Skeletal muscle tissue (tissue), 3 donors: ENCODE measurements at regions not wholly inside any gene's neighbourhood (a gene's known extent, or its start where the extent isn't known, plus 50 kb on each side); places are given as distances from the start of the nearest gene placed in this dataset.
"Not testable (repeated sequence)": the region's sequence is repeated elsewhere in the genome, so short reads cannot be mapped to it uniquely, and the experiment has no call there.

Source experiments
- H3K27ac ChIP-seq: one replicate; pipeline ENCODE4 v1.7.0; 2013; ENCODE audit warnings: mild to moderate bottlenecking, low read depth, low read length, inconsistent platforms
- H3K27me3 ChIP-seq, 3 donors: one replicate each; pipeline ENCODE4 v1.7.0; 2013; ENCODE audit warnings: low read length in 3 of 3; ENCODE audit not compliant: control insufficient read depth in 3 of 3, insufficient read depth in 3 of 3
- H3K36me3 ChIP-seq, 3 donors: one replicate each; pipeline ENCODE4 v1.7.0; 2013; ENCODE audit warnings: low read length in 3 of 3; ENCODE audit not compliant: control insufficient read depth in 3 of 3, insufficient read depth in 3 of 3
- H3K4me1 ChIP-seq, 3 donors: one replicate each; pipeline ENCODE4 v1.7.0; 2013; ENCODE audit warnings: low read length in 3 of 3, mild to moderate bottlenecking in 3 of 3; ENCODE audit not compliant: control insufficient read depth in 3 of 3, insufficient read depth in 3 of 3
- H3K4me3 ChIP-seq, 3 donors: one replicate each; pipeline ENCODE4 v1.7.0; 2013; ENCODE audit warnings: low read length in 3 of 3
- H3K9ac ChIP-seq, 3 donors: one replicate each; pipeline ENCODE4 v1.7.0; 2013; ENCODE audit warnings: low read length in 3 of 3, mild to moderate bottlenecking in 3 of 3, moderate library complexity in 2 of 3, low read depth in 1 of 3
- H3K9me3 ChIP-seq, 3 donors: one replicate each; pipeline ENCODE4 v1.7.0; 2013; ENCODE audit warnings: low read length in 3 of 3; ENCODE audit not compliant: control insufficient read depth in 3 of 3
- donor health status: Osteomylitis.

- H3K36me3 ChIP-seq: no peaks in the 10 kb centered on the region
- peaks cover 0 to 7% (median 0%) of the 10 kb centered on the region in 3 donors for H3K4me1 ChIP-seq
- no peak overlapping the region for H3K27ac ChIP-seq
- no peak overlapping the region for H3K9ac ChIP-seq
- no peak overlapping the region for H3K4me3 ChIP-seq
- no peaks in the 10 kb centered on the region for H3K9me3 ChIP-seq
- no peaks in the 10 kb centered on the region for H3K27me3 ChIP-seq
These were observed 535.1 kb upstream of the CCDC54 start for GRCh38 chr3:106842151-106842550.

- Histone ChIP-seq H3K9ac (no peak overlapping the region), H3K9me3 (no peaks in the 10 kb centered on the region), H3K27me3 (no peaks in the 10 kb centered on the region), H3K36me3 (no peaks in the 10 kb centered on the region), H3K4me1 (peaks cover 0 to 3% (median 0%) of the 10 kb centered on the region in 3 donors), H3K27ac (no peak overlapping the region), H3K4me3 (no peak overlapping the region)
These were observed 532.6 kb upstream of the CCDC54 start for GRCh38 chr3:106844638-106845037.

GRCh38 chr3:106848099-106848498, 529.1 kb upstream of the CCDC54 start:
- no peaks in the 10 kb centered on the region for H3K27me3 ChIP-seq
- H3K9ac ChIP-seq: no peak overlapping the region
- H3K9me3 ChIP-seq: no peaks in the 10 kb centered on the region
- no peaks in the 10 kb centered on the region for H3K36me3 ChIP-seq
- no peaks in the 10 kb centered on the region for H3K4me1 ChIP-seq
- no peak overlapping the region for H3K4me3 ChIP-seq
- H3K27ac ChIP-seq: no peak overlapping the region

GRCh38 chr3:106850437-106850836, 526.8 kb upstream of the CCDC54 start:
- Histone ChIP-seq H3K36me3 (no peaks in the 10 kb centered on the region), H3K27ac (no peak overlapping the region), H3K4me1 (no peaks in the 10 kb centered on the region), H3K4me3 (no peak overlapping the region), H3K27me3 (no peaks in the 10 kb centered on the region), H3K9me3 (no peaks in the 10 kb centered on the region), H3K9ac (no peak overlapping the region)

- H3K27me3 ChIP-seq, H3K36me3 ChIP-seq, H3K4me1 ChIP-seq, H3K9ac ChIP-seq, H3K27ac ChIP-seq, H3K9me3 ChIP-seq, H3K4me3 ChIP-seq: not testable (repeated sequence)
These were observed 518.9 kb upstream of the CCDC54 start for GRCh38 chr3:106858321-106858720.

GRCh38 chr3:106860182-106860581, 517.1 kb upstream of the CCDC54 start:
- no peak overlapping the region for H3K4me3 ChIP-seq
- no peaks in the 10 kb centered on the region for H3K9me3 ChIP-seq
- no peak overlapping the region for H3K9ac ChIP-seq

GRCh38 chr3:106862067-106862466, 515.2 kb upstream of the CCDC54 start:
- Histone ChIP-seq H3K9ac (no peak overlapping the region), H3K4me3 (no peak overlapping the region)

More at GRCh38 chr3:106860182-106860581, 517.1 kb upstream of the CCDC54 start:
- Histone ChIP-seq H3K27ac (no peak overlapping the region), H3K27me3 (no peaks in the 10 kb centered on the region), H3K4me1 (no peaks in the 10 kb centered on the region), H3K36me3 (no peaks in the 10 kb centered on the region)

GRCh38 chr3:106877627-106878026, 499.6 kb upstream of the CCDC54 start:
- Histone ChIP-seq H3K9ac (no peak overlapping the region), H3K4me1 (no peaks in the 10 kb centered on the region), H3K4me3 (no peak overlapping the region), H3K27me3 (no peaks in the 10 kb centered on the region), H3K27ac (no peak overlapping the region), H3K9me3 (no peaks in the 10 kb centered on the region), H3K36me3 (no peaks in the 10 kb centered on the region)

More at GRCh38 chr3:106862067-106862466, 515.2 kb upstream of the CCDC54 start:
- Histone ChIP-seq H3K27me3 (no peaks in the 10 kb centered on the region), H3K9me3 (no peaks in the 10 kb centered on the region), H3K4me1 (no peaks in the 10 kb centered on the region), H3K27ac (no peak overlapping the region), H3K36me3 (no peaks in the 10 kb centered on the region)

- Histone ChIP-seq H3K36me3 (no peaks in the 10 kb centered on the region), H3K27me3 (no peaks in the 10 kb centered on the region), H3K9me3 (no peaks in the 10 kb centered on the region), H3K9ac (no peak overlapping the region), H3K4me1 (no peaks in the 10 kb centered on the region), H3K4me3 (no peak overlapping the region), H3K27ac (no peak overlapping the region)
These were observed 497.0 kb upstream of the CCDC54 start for GRCh38 chr3:106880206-106880605.

GRCh38 chr3:106881186-106881585, 496.1 kb upstream of the CCDC54 start:
- no peak overlapping the region for H3K4me3 ChIP-seq
- H3K9me3 ChIP-seq: peaks cover 0 to 2% (median 0%) of the 10 kb centered on the region in 3 donors
- H3K4me1 ChIP-seq: no peaks in the 10 kb centered on the region
- no peak overlapping the region for H3K9ac ChIP-seq
- no peaks in the 10 kb centered on the region for H3K27me3 ChIP-seq
- no peak overlapping the region for H3K27ac ChIP-seq
- H3K36me3 ChIP-seq: no peaks in the 10 kb centered on the region

- no peaks in the 10 kb centered on the region for H3K36me3 ChIP-seq
- H3K4me3 ChIP-seq: no peak overlapping the region
- no peak overlapping the region for H3K27ac ChIP-seq
- H3K9ac ChIP-seq: no peak overlapping the region
- peaks cover 0 to 2% (median 0%) of the 10 kb centered on the region in 3 donors for H3K9me3 ChIP-seq
- H3K4me1 ChIP-seq: no peaks in the 10 kb centered on the region
- H3K27me3 ChIP-seq: no peaks in the 10 kb centered on the region
These were observed 494.9 kb upstream of the CCDC54 start for GRCh38 chr3:106882297-106882696.
